H1 (cell line): ENCODE measurements at regions not wholly inside any gene's neighbourhood (a gene's known extent, or its start where the extent isn't known, plus 50 kb on each side); places are given as distances from the start of the nearest gene placed in this dataset.

ENCODE experiments used
- CTCF ChIA-PET: fragments of 300-600 bp; sonication (Branson Sonifier 250); formaldehyde crosslinking; loops from one replicate; lab custom pipeline; 2021; ENCODE audit not compliant: partially characterized antibody; lab: Charles Lee
- POLR2A ChIA-PET: fragments of 300-600 bp; sonication (Branson Sonifier 250); formaldehyde crosslinking; loops from one replicate; lab custom pipeline; 2021; ENCODE audit warnings: inconsistent platforms; ENCODE audit not compliant: partially characterized antibody; lab: Charles Lee
- DNase-seq, 2 experiments: peaks; one replicate each; pipeline versions ENCODE4 v3.0.0 to v3.0.0-alpha.2; 2010 to 2022; ENCODE audit warnings: low spot score in 2 of 2, low read depth in 1 of 2, mixed read lengths in 1 of 2
- FAIRE-seq: peaks from 2 replicates; lab custom pipeline; 2011; peaks lifted over from hg19 to GRCh38; lab: Jason Lieb, UNC
- H2AFZ ChIP-seq: 2 replicates; pipeline ENCODE4 v1.8.1; 2012; ENCODE audit warnings: low read length, inconsistent platforms
- H2AK5ac ChIP-seq: 2 replicates; pipeline ENCODE4 v1.6.1; 2013; ENCODE audit warnings: low read depth, low read length
- H2BK120ac ChIP-seq: replicated peaks from 2 replicates; pipeline ENCODE3; 2013; ENCODE audit warnings: low read depth, low read length, inconsistent platforms
- H2BK12ac ChIP-seq: 2 replicates; pipeline ENCODE4 v1.6.1; 2013; ENCODE audit warnings: low read depth, low read length
- H2BK15ac ChIP-seq: 2 replicates; pipeline ENCODE4 v1.6.1; 2013; ENCODE audit warnings: low read length
- H2BK20ac ChIP-seq: 2 replicates; pipeline ENCODE4 v1.6.1; 2013; ENCODE audit warnings: low read length
- H2BK5ac ChIP-seq: 2 replicates; pipeline ENCODE4 v1.6.1; 2013; ENCODE audit warnings: low read depth, low read length
- H3K14ac ChIP-seq: 2 replicates; pipeline ENCODE4 v1.6.1; 2013; ENCODE audit warnings: inconsistent platforms; ENCODE audit not compliant: insufficient read length
- H3K18ac ChIP-seq: 2 replicates; pipeline ENCODE4 v1.6.1; 2013; ENCODE audit warnings: low read length; ENCODE audit errors: extremely low read depth
- H3K23ac ChIP-seq: 2 replicates; pipeline ENCODE4 v1.6.1; 2013; ENCODE audit warnings: inconsistent platforms; ENCODE audit not compliant: insufficient read length
- H3K23me2 ChIP-seq: 2 replicates; pipeline ENCODE4 v1.6.1; 2013; ENCODE audit warnings: low read depth, low read length
- H3K27ac ChIP-seq: 2 replicates; pipeline ENCODE4 v1.6.1; 2011; ENCODE audit warnings: low read depth, low read length, inconsistent platforms
- H3K27me3 ChIP-seq, 4 experiments: replicated peaks in 1 of 4; 1 replicate in 1 of 4; 2 replicates in 3 of 4; pipeline versions ENCODE4 v1.6.1 to v1.8.1; 2011 to 2013; ENCODE audit warnings: low read length in 3 of 4, mild to moderate bottlenecking in 3 of 4, inconsistent platforms in 2 of 4, mixed read lengths in 2 of 4, moderate library complexity in 1 of 4; ENCODE audit not compliant: control insufficient read depth in 3 of 4, insufficient read depth in 3 of 4; ENCODE audit errors: extremely low read depth in 1 of 4
- H3K36me3 ChIP-seq, 4 experiments: 2 replicates each; pipeline versions ENCODE4 v1.6.1 to v1.8.1; 2011 to 2013; ENCODE audit warnings: mild to moderate bottlenecking in 4 of 4, low read length in 3 of 4, moderate library complexity in 2 of 4, control low read depth in 1 of 4, inconsistent platforms in 1 of 4; ENCODE audit not compliant: insufficient read depth in 4 of 4, control insufficient read depth in 2 of 4
- H3K4ac ChIP-seq: replicated peaks from 2 replicates; pipeline ENCODE3; 2013; ENCODE audit warnings: low read length, low read depth, mixed read lengths, inconsistent platforms; ENCODE audit not compliant: insufficient read length
- H3K4me1 ChIP-seq, 4 experiments: replicated peaks in 1 of 4; 1 replicate in 1 of 4; 2 replicates in 3 of 4; pipeline versions ENCODE4 v1.6.1 to v1.8.1; 2011 to 2013; ENCODE audit warnings: low read length in 3 of 4, inconsistent platforms in 2 of 4, mixed read lengths in 1 of 4; ENCODE audit not compliant: insufficient read depth in 4 of 4, control insufficient read depth in 3 of 4
- H3K4me2 ChIP-seq, 2 experiments: 2 replicates each; pipeline versions ENCODE4 v1.6.1 to v1.8.1; 2011 to 2013; ENCODE audit warnings: low read depth in 2 of 2, low read length in 2 of 2, control low read depth in 1 of 2, inconsistent platforms in 1 of 2, mild to moderate bottlenecking in 1 of 2; ENCODE audit not compliant: insufficient read depth in 1 of 2
- H3K4me3 ChIP-seq, 4 experiments: fragments of 200-600, 300-600 bp in 1 of 4; sonication (generic), shearing (Covaris generic), sonication (Bioruptor Twin) in 1 of 4; 2 replicates each; pipeline versions ENCODE4 v1.5.1 to v1.8.1; 2011 to 2016; ENCODE audit warnings: low read length in 4 of 4, low read depth in 3 of 4, control low read depth in 2 of 4, inconsistent platforms in 2 of 4, mild to moderate bottlenecking in 2 of 4, mixed read lengths in 1 of 4, moderate library complexity in 1 of 4; ENCODE audit not compliant: insufficient read depth in 2 of 4; ENCODE audit errors: extremely low read depth in 1 of 4
- H3K56ac ChIP-seq: replicated peaks from 2 replicates; pipeline ENCODE3; 2013; ENCODE audit warnings: low read depth, mild to moderate bottlenecking, mixed read lengths, low read length, inconsistent platforms; ENCODE audit not compliant: insufficient read length
- H3K79me1 ChIP-seq: 2 replicates; pipeline ENCODE4 v1.6.1; 2013; ENCODE audit warnings: low read depth, low read length, control low read depth
- H3K79me2 ChIP-seq, 2 experiments: 2 replicates each; pipeline versions ENCODE4 v1.6.1 to v1.8.1; 2012 to 2013; ENCODE audit warnings: low read length in 2 of 2, mild to moderate bottlenecking in 2 of 2, inconsistent platforms in 1 of 2; ENCODE audit not compliant: insufficient read depth in 2 of 2, control insufficient read depth in 1 of 2
- H3K9ac ChIP-seq, 4 experiments: replicated peaks in 1 of 4; 1 replicate in 1 of 4; 2 replicates in 3 of 4; pipeline versions ENCODE4 v1.6.1 to v1.8.1; 2011 to 2013; ENCODE audit warnings: low read depth in 3 of 4, low read length in 3 of 4, control low read depth in 2 of 4, mild to moderate bottlenecking in 2 of 4, moderate library complexity in 2 of 4, inconsistent platforms in 1 of 4; ENCODE audit errors: extremely low read depth in 1 of 4
- H3K9me3 ChIP-seq, 2 experiments: 2 replicates each; pipeline versions ENCODE4 v1.6.1 to v1.8.1; 2012 to 2013; ENCODE audit warnings: mild to moderate bottlenecking in 2 of 2, moderate library complexity in 2 of 2, control low read depth in 1 of 2, inconsistent platforms in 1 of 2, low read depth in 1 of 2, low read length in 1 of 2, mixed read lengths in 1 of 2; ENCODE audit not compliant: insufficient read depth in 2 of 2
- H4K20me1 ChIP-seq, 2 experiments: replicated peaks in 1 of 2; 2 replicates each; pipeline versions ENCODE3 to v1.8.1; 2011 to 2013; ENCODE audit warnings: inconsistent platforms in 2 of 2, low read length in 2 of 2, mild to moderate bottlenecking in 1 of 2; ENCODE audit not compliant: insufficient read depth in 2 of 2, control insufficient read depth in 1 of 2
- H4K5ac ChIP-seq: 2 replicates; pipeline ENCODE4 v1.6.1; 2013; ENCODE audit warnings: low read length, low read depth, mixed read lengths, inconsistent platforms; ENCODE audit not compliant: insufficient read length
- H4K8ac ChIP-seq: 2 replicates; pipeline ENCODE4 v1.8.0; 2013; ENCODE audit warnings: mild to moderate bottlenecking, moderate library complexity, low read length, inconsistent platforms; ENCODE audit not compliant: insufficient read depth; ENCODE audit errors: extremely low read depth
- H4K91ac ChIP-seq: replicated peaks from 2 replicates; pipeline ENCODE3; 2013; ENCODE audit warnings: low read length, mixed read lengths, inconsistent platforms; ENCODE audit not compliant: insufficient read length
- BRCA1 ChIP-seq: IDR thresholded peaks from 2 replicates; pipeline ENCODE4 v1.6.1; 2012; ENCODE audit warnings: low read depth, low read length, improper control_type of control experiment
- CHD1 ChIP-seq: IDR thresholded peaks from 2 replicates; pipeline ENCODE4 v1.6.1; 2012; ENCODE audit warnings: low read depth, low read length, improper control_type of control experiment
- E2F6 ChIP-seq: IDR thresholded peaks from 2 replicates; pipeline ENCODE4 v1.6.1; 2012; ENCODE audit warnings: inconsistent platforms
- FOSL1 ChIP-seq: IDR thresholded peaks from 2 replicates; pipeline ENCODE4 v1.6.1; 2011; ENCODE audit warnings: mild to moderate bottlenecking, low read depth, low read length, moderate library complexity; ENCODE audit not compliant: insufficient read depth
- GTF2F1 ChIP-seq: IDR thresholded peaks from 2 replicates; pipeline ENCODE4 v1.6.1; 2012; ENCODE audit warnings: low read depth, low read length, improper control_type of control experiment, borderline replicate concordance
- KDM4A ChIP-seq: IDR thresholded peaks from one replicate; pipeline ENCODE4 v1.7.1; 2012; ENCODE audit warnings: low read depth, mild to moderate bottlenecking, moderate library complexity, low read length, inconsistent platforms; ENCODE audit not compliant: severe bottlenecking
- MAFK ChIP-seq: IDR thresholded peaks from 2 replicates; pipeline ENCODE4 v1.6.1; 2012; ENCODE audit warnings: low read depth, mild to moderate bottlenecking, improper control_type of control experiment, low read length
- SIN3A ChIP-seq, 2 experiments: IDR thresholded peaks in 1 of 2; conservative IDR thresholded peaks in 1 of 2; 2 replicates each; pipeline ENCODE4 v1.6.1; 2011 to 2012; ENCODE audit warnings: low read length in 2 of 2, improper control_type of control experiment in 1 of 2, low read depth in 1 of 2, mild to moderate bottlenecking in 1 of 2
- SP1 ChIP-seq: IDR thresholded peaks from 2 replicates; pipeline ENCODE4 v1.6.1; 2011; ENCODE audit warnings: low read depth, low read length
- TCF12 ChIP-seq: IDR thresholded peaks from 2 replicates; pipeline ENCODE4 v1.6.1; 2011; ENCODE audit warnings: low read depth, mild to moderate bottlenecking, low read length
- ZNF274 ChIP-seq: IDR thresholded peaks from 2 replicates; pipeline ENCODE4 v1.7.0; 2012; ENCODE audit warnings: low read length, borderline replicate concordance; ENCODE audit errors: extremely low read depth
- WGBS, 2 experiments: shearing (Covaris generic) in 1 of 2; methylation state at CpG; one replicate each; pipeline versions ENCODE4 v1.1.6 to v1.1.7; 2013 to 2015; ENCODE audit warnings: low lambda C conversion rate in 2 of 2, mixed read lengths in 2 of 2, inconsistent platforms in 1 of 2, low coverage in 1 of 2, missing lambda C conversion rate in 1 of 2; ENCODE audit not compliant: insufficient replicate concordance in 2 of 2, insufficient coverage in 1 of 2, insufficient read length in 1 of 2; ENCODE audit errors: extremely low coverage in 1 of 2, missing lambda C conversion rate in 1 of 2; 5-methylcytosine and 5-hydroxymethylcytosine counted together
- TF ChIP-seq, protein P1 (sequence below): IDR thresholded peaks from 2 replicates; pipeline ENCODE4 v1.6.1; 2011; ENCODE audit warnings: low read length, improper control_type of control experiment

DNA sequence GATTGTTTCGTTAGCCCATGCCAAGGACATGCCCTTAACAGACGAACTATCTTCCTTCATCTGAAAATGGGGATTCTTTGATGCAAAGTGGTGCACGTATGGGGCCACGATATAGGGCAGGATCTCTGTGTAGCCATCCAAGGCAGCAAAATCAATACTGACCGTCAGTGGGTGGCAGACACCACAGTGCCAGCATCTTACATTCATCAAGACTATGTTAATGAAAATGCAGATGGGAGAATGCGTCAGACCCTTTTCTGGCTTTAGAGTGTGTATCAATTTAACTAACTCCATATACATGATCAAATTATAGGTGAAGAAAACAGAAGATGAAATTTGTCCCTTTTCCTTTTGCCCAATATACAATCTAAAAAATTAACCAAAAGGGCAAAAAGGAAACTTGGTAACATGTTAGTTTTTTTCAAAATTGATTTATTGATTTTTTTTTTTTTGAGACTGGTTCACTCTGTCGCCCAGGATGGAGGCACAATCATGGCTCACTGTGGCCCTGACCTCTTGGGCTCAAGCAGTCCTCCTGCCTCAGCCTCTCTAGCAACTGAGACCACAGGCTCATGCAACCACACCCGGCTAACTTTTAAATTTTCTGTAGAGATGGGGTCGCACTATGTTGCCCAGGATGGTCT is 169.2 kb upstream of the SPRY4 start:
- no peak overlapping the region for H3K18ac ChIP-seq
- H4K8ac ChIP-seq, result no peak overlapping the region
- FAIRE-seq (no peak), DNase-seq (no peak)
- peaks cover 0 to 4% (median 2%) of the 10 kb centered on the region in 4 experiments; a peak in 3 of 7 replicates for H3K4me1 ChIP-seq
- H4K5ac ChIP-seq, result no peak overlapping the region
- no peak overlapping the region for H2BK5ac ChIP-seq
- no peak overlapping the region for H2BK120ac ChIP-seq
- no peaks in the 10 kb centered on the region for H3K79me1 ChIP-seq
- H3K9ac ChIP-seq, result no peak overlapping the region
- WGBS, 2 experiments, result 80% methylated on average over 9 of the region's 9 CpGs; no CpG with 5 or more reads in 1 of the 2 experiments
- H2BK20ac ChIP-seq, result no peak overlapping the region
- no peak overlapping the region for H2AK5ac ChIP-seq
- no peaks in the 10 kb centered on the region for H4K20me1 ChIP-seq
- H2BK15ac ChIP-seq, result no peak overlapping the region
- no peaks in the 10 kb centered on the region for H3K79me2 ChIP-seq
- H3K27ac ChIP-seq, result no peak overlapping the region
- no peak overlapping the region for H3K4ac ChIP-seq
- H3K14ac ChIP-seq, result no peak overlapping the region
- no peak overlapping the region for H2AFZ ChIP-seq
- no peak overlapping the region for H2BK12ac ChIP-seq
- CTCF ChIA-PET, result interaction anchor here (0.6 kb wide), 1 partner anchor 18 kb away, joined by 3 read pairs; no protein-coding TSS in a partner anchor
- H3K56ac ChIP-seq, result no peak overlapping the region
- no peaks in the 10 kb centered on the region for H3K36me3 ChIP-seq
- POLR2A ChIA-PET, result no interaction called here
- no peaks in the 10 kb centered on the region for H3K27me3 ChIP-seq
- H3K4me3 ChIP-seq, result no peak overlapping the region
- no peak overlapping the region for H4K91ac ChIP-seq
- H3K23me2 ChIP-seq, result no peaks in the 10 kb centered on the region; the same call in 1 of the 2 replicates
- H3K9me3 ChIP-seq, result no peaks in the 10 kb centered on the region
- no peak overlapping the region for H3K23ac ChIP-seq
- no peak overlapping the region for H3K4me2 ChIP-seq
- no peak for TF ChIP-seq MAFK
- no peak for TF ChIP-seq GTF2F1
- no peak for TF ChIP-seq SP1
- no peak for TF ChIP-seq TCF12
- no peak for TF ChIP-seq KDM4A
- TF ChIP-seq BRCA1, result no peak
- TF ChIP-seq, protein P1, sequence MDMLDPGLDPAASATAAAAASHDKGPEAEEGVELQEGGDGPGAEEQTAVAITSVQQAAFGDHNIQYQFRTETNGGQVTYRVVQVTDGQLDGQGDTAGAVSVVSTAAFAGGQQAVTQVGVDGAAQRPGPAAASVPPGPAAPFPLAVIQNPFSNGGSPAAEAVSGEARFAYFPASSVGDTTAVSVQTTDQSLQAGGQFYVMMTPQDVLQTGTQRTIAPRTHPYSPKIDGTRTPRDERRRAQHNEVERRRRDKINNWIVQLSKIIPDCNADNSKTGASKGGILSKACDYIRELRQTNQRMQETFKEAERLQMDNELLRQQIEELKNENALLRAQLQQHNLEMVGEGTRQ, result no peak
- no peak for TF ChIP-seq ZNF274
- no peak for TF ChIP-seq FOSL1
- TF ChIP-seq CHD1, result no peak
- TF ChIP-seq SIN3A (conservative IDR thresholded peaks at IDR 0.05 in 1 of 2, IDR thresholded peaks at IDR 0.05 in 1 of 2; ENCODE audit: low read depth in 1 of 2, low read length in 2 of 2), result no peak
- TF ChIP-seq E2F6, result no peak
